Dermis blood vessel endothelial cell (primary cell): ENCODE measurements at regions not wholly inside any gene's neighbourhood (a gene's known extent, or its start where the extent isn't known, plus 50 kb on each side); places are given as distances from the start of the nearest gene placed in this dataset.

Experiments used
- DNase-seq: peaks from one replicate; pipeline ENCODE4 v3.0.0; 2010

- DNase-seq = peak; percentile 62
These were observed 381.0 kb downstream of the MTX2 start for GRCh38 chr2:176650104-176650837.

- peak; percentile 29 for DNase-seq
These were observed 381.8 kb downstream of the MTX2 start for GRCh38 chr2:176650838-176651555.

GRCh38 chr2:176652300-176653182 lies 383.3 kb downstream of the MTX2 start:
- DNase-seq = peak; percentile 78

GRCh38 chr2:176653479-176654443 lies 384.5 kb downstream of the MTX2 start:
- DNase-seq = peak; percentile 86

GRCh38 chr2:176656038-176656775 lies 387.0 kb downstream of the MTX2 start:
- DNase-seq = no peak

- DNase-seq = no peak
These were observed 387.5 kb downstream of the MTX2 start for GRCh38 chr2:176656776-176657140.

- no peak for DNase-seq
These were observed 388.2 kb downstream of the MTX2 start for GRCh38 chr2:176657393-176657792.

GRCh38 chr2:176658708-176659107 lies 389.5 kb downstream of the MTX2 start:
- no peak for DNase-seq

- no peak for DNase-seq
These were observed 393.5 kb downstream of the MTX2 start for GRCh38 chr2:176662753-176663152.

- no peak for DNase-seq
These were observed 395.2 kb downstream of the MTX2 start for GRCh38 chr2:176664478-176664877.

GRCh38 chr2:176665086-176665485 lies 395.8 kb downstream of the MTX2 start:
- no peak for DNase-seq

- no peak for DNase-seq
These were observed 399.7 kb downstream of the MTX2 start for GRCh38 chr2:176668912-176669311.

GRCh38 chr2:176669398-176670174 lies 400.3 kb downstream of the MTX2 start:
- peak; percentile 43 for DNase-seq

- DNase-seq = no peak
These were observed 406.2 kb downstream of the MTX2 start for GRCh38 chr2:176675271-176675949.

GRCh38 chr2:176677746-176678265 lies 408.6 kb downstream of the MTX2 start:
- no peak for DNase-seq

GRCh38 chr2:176678571-176678970 lies 409.3 kb downstream of the MTX2 start:
- DNase-seq = peak; percentile 53

GRCh38 chr2:176679061-176679669 lies 409.9 kb downstream of the MTX2 start:
- DNase-seq = no peak

- DNase-seq = no peak
These were observed 411.8 kb downstream of the MTX2 start for GRCh38 chr2:176680916-176681516.
